ENCODE measurements at regions not wholly inside any gene's neighbourhood (a gene's known extent, or its start where the extent isn't known, plus 50 kb on each side); places are given as distances from the start of the nearest gene placed in this dataset.

DNA sequence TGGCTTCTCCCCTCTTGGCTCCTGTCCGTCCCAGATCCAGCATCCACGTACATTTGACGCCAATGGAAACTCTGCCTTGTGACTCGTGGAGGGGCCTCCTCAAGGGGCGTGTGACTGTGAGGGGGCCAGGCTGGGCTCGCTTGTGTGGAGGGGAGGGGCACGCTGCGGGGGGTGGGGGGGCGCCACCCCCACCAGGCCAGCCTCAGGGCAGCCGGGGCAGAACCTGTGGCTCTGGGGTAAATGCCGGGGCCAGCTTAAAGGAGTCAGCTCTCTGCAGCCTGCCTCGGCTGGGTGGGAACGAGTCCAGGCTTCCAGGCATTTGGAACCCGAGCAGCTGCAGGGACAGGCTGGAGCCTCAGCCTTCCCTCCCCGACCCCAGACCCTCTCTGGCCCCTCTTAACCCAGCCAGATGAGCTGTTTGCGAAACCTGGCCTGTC is 94.1 kb downstream of the SIK1 start:
- Mint-ChIP-seq H3K27me3 (ENCODE audit: low read depth) (peaks cover 24% of the 10 kb centered on the region), H3K9me3 (peaks cover 5% of the 10 kb centered on the region), H3K27ac (peak overlapping the region; percentile 91 to 95 (median 95)), H3K4me3 (peak overlapping the region in 2 of 3 experiments; percentile 57 to 73), H3K4me1 (peaks cover 45% of the 10 kb centered on the region), H3K36me3 (ENCODE audit: low read depth) (peaks cover 8% of the 10 kb centered on the region)
- TF ChIP-seq CTCF (IDR thresholded peaks at IDR 0.05; ENCODE audit: unreplicated experiment in 3 of 3) = no peak

DNA sequence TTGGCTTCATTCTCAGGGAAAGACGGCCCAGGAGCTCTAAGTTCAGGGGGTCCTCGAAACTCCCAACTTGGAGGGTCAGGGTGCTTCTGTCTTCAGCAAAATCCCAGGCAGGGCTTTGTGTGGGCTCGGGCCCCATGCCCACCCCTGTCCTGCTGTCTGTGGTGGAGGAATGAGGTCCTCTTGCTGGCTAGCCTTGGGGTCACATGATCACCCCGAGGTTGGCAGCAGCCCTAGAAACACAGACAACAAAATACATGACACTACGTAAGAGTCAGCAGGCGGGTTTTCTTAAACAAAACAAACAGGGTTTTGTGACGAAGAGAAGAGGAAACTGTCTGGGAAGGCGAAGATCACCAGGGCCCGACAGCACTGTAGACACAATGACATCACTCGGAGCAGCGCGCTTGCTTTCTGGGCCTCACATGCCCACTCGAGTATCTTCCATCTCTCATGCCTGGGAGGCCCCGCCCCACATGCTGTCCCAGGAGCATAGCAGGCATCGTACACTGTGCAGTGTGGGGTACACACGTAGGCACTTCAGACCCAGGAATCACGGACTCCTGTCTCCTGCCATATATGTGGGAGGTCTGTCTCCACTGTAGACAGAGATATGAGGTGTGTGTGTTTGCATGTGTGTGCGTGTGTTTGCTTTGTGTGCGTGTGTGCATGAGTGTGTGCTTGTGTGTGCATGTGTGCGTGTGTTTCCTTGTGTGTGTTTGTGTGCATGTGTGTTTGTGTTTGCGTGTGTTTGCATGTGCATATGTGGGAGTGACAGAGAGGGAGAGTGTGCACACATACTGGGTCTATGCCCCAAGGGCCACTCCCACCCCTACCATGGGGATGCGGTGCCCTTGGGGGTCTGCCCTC is 94.7 kb downstream of the SIK1 start:
- Mint-ChIP-seq H3K27me3 (ENCODE audit: low read depth) (peaks cover 17% of the 10 kb centered on the region), H3K9me3 (peaks cover 3% of the 10 kb centered on the region), H3K4me1 (peaks cover 47% of the 10 kb centered on the region), H3K4me3 (peak overlapping the region in 2 of 3 experiments; percentile 71 to 73), H3K36me3 (ENCODE audit: low read depth) (peaks cover 5% of the 10 kb centered on the region), H3K27ac (peak overlapping the region; percentile 72 to 95 (median 77))
- no peak for TF ChIP-seq CTCF (IDR thresholded peaks at IDR 0.05; ENCODE audit: unreplicated experiment in 3 of 3)

- Mint-ChIP-seq H3K27me3 (ENCODE audit: low read depth) (peaks cover 21% of the 10 kb centered on the region), H3K4me3 (no peak overlapping the region), H3K9me3 (peaks cover 3% of the 10 kb centered on the region), H3K27ac (peak overlapping the region; percentile 72 to 95 (median 77)), H3K36me3 (ENCODE audit: low read depth) (no peaks in the 10 kb centered on the region), H3K4me1 (peaks cover 54% of the 10 kb centered on the region)
- TF ChIP-seq CTCF (IDR thresholded peaks at IDR 0.05; ENCODE audit: unreplicated experiment in 3 of 3) = no peak
Measured at GRCh38 chr21:43331111-43331961, 95.6 kb downstream of the SIK1 start.

DNA sequence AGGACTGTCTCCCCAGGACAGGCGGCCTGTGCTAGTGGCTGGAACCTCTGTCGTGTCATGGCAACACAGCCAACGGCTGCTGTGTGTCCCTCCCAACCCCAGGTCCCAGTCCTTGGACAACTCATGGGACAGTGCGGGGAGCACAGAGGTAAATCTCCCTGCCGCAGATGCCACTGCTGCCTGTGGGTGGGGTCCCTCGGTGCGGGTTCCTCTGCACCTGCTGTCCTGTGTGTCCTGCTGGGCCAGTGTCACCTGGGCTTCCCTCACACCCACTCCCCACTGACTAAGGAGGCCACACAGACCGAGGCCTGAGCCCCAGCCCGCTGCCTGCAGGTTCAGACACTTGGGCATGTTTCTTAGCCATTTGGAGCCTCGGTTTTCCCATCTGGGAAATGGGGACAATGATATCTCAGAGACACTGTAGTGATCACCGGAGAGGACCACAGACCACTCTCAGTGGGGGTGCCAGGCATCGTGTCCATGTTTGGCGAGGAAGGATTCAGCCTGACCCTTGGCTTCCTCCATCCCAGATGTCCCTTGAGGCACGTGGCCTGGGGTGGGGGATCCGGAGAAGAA is 96.5 kb downstream of the SIK1 start:
- H3K36me3 Mint-ChIP-seq (ENCODE audit: low read depth) = no peaks in the 10 kb centered on the region
- H3K27ac Mint-ChIP-seq = no peak overlapping the region
- peaks cover 3% of the 10 kb centered on the region for H3K9me3 Mint-ChIP-seq
- H3K4me3 Mint-ChIP-seq = no peak overlapping the region
- peaks cover 21% of the 10 kb centered on the region for H3K27me3 Mint-ChIP-seq (ENCODE audit: low read depth)
- TF ChIP-seq CTCF (IDR thresholded peaks at IDR 0.05; ENCODE audit: unreplicated experiment in 3 of 3) = no peak
- H3K4me1 Mint-ChIP-seq = peaks cover 58% of the 10 kb centered on the region

- no peaks in the 10 kb centered on the region for H3K36me3 Mint-ChIP-seq (ENCODE audit: low read depth)
- H3K27me3 Mint-ChIP-seq (ENCODE audit: low read depth) = peaks cover 21% of the 10 kb centered on the region
- H3K9me3 Mint-ChIP-seq = peaks cover 3% of the 10 kb centered on the region
- H3K27ac Mint-ChIP-seq = no peak overlapping the region
- no peak overlapping the region for H3K4me3 Mint-ChIP-seq
- no peak for TF ChIP-seq CTCF (IDR thresholded peaks at IDR 0.05; ENCODE audit: unreplicated experiment in 3 of 3)
- H3K4me1 Mint-ChIP-seq = peaks cover 58% of the 10 kb centered on the region
Measured at GRCh38 chr21:43329711-43330269, 97.1 kb downstream of the SIK1 start.
